Uterus (tissue), 3 donors: ENCODE measurements at regions not wholly inside any gene's neighbourhood (a gene's known extent, or its start where the extent isn't known, plus 50 kb on each side); places are given as distances from the start of the nearest gene placed in this dataset.

Experiments
- DNase-seq, 2 donors: peaks; one replicate each; pipeline ENCODE4 v3.0.0-alpha.2; 2019 to 2020
- H3K27ac ChIP-seq, 2 donors: fragments of 200-600 bp; sonication (generic); 1 replicate in 1 of 2; 2 replicates in 1 of 2; pipeline ENCODE4 v1.5.1; 2016 to 2018
- H3K27me3 ChIP-seq, 2 donors: fragments of 200-600 bp; sonication (generic); one replicate each; pipeline ENCODE4 v1.5.1; 2018 to 2019; ENCODE audit warnings: control low read depth in 1 of 2
- H3K36me3 ChIP-seq, 2 donors: fragments of 200-600 bp; sonication (generic); one replicate each; pipeline ENCODE4 v1.5.1; 2019; ENCODE audit warnings: control low read depth in 1 of 2
- H3K4me1 ChIP-seq, 2 donors: fragments of 200-600 bp; sonication (generic); one replicate each; pipeline ENCODE4 v1.5.1; 2018 to 2019; ENCODE audit warnings: control low read depth in 1 of 2
- H3K4me3 ChIP-seq, 2 donors: fragments of 200-600 bp; sonication (generic); 1 replicate in 1 of 2; 2 replicates in 1 of 2; pipeline ENCODE4 v1.5.1; 2018 to 2019; ENCODE audit warnings: mild to moderate bottlenecking in 1 of 2
- H3K9me3 ChIP-seq, 2 donors: fragments of 200-600 bp; sonication (generic); one replicate each; pipeline ENCODE4 v1.5.1; 2019; ENCODE audit warnings: control low read depth in 1 of 2
- CTCF ChIP-seq, 4 experiments: fragments of 200-600 bp in 2 of 4; fragments of 450-650 bp in 2 of 4; sonication (generic) in 2 of 4; IDR thresholded peaks; one replicate each; pipeline ENCODE4 v1.5.1; 2016 to 2019; ENCODE audit warnings: antibody characterized with exemption in 4 of 4, mild to moderate bottlenecking in 2 of 4, moderate library complexity in 1 of 4
- POLR2A ChIP-seq, 2 donors: fragments of 450-650 bp; IDR thresholded peaks; one replicate each; pipeline ENCODE4 v1.6.1; 2016; ENCODE audit warnings: antibody characterized with exemption in 2 of 2, mild to moderate bottlenecking in 1 of 2, moderate library complexity in 1 of 2
- intact Hi-C: fragments of 100-400 bp; cut with DNase I; formaldehyde crosslinking; loops from one replicate; pipeline ENCODE4 v1.15.1; 2023; ENCODE audit warnings: low total_unique reads
- donor health status: DM: yes; HTN: yes; CAD: no.

DNA sequence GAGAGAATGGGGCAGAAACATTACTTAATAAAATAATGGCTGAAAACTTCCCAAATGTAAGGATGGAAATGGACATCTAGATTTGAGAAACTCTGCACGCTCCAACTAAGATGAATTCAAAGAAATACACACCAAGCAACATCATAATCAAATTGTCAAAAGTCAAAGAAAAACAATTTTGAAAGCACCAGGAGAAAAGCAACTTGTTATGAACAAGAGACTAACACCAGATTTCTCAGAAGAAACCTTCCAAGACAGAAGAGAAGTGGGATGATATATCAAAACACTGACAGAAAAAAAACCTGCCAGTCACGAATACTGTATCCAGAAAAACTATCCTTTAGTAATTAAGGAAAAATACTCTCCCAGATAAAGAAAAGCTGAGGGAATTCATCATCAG, 208.6 kb upstream of the SAMSN1 start:
- no peaks in the 10 kb centered on the region for H3K27me3 ChIP-seq
- no peak overlapping the region for H3K27ac ChIP-seq
- TF ChIP-seq CTCF (IDR thresholded peaks at IDR 0.05) (no peak), POLR2A (IDR thresholded peaks at IDR 0.05) (no peak)
- DNase-seq: no peak
- H3K4me3 ChIP-seq: no peak overlapping the region
- H3K36me3 ChIP-seq: no peaks in the 10 kb centered on the region
- no peaks in the 10 kb centered on the region for H3K9me3 ChIP-seq
- H3K4me1 ChIP-seq: no peaks in the 10 kb centered on the region
- intact Hi-C loops: no loop called here

DNA sequence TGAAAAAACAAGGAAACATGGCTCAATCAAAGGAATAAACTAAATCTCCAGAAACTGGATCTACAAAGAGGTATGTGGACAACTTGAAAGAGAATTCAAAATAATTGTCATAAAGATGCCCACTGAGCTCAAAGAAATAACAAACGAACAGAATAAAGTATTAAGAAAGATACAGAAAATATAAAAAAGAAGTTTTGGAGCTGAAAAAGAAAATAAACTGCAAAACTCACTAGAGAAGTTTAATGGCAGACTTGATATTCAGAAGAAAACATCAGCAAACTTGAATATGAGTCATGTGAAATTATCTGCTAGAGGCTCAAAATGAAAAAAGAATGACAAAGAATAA, 208.1 kb upstream of the SAMSN1 start:
- Histone ChIP-seq H3K27ac (no peak overlapping the region), H3K36me3 (no peaks in the 10 kb centered on the region), H3K4me3 (no peak overlapping the region), H3K9me3 (no peaks in the 10 kb centered on the region), H3K27me3 (no peaks in the 10 kb centered on the region), H3K4me1 (no peaks in the 10 kb centered on the region)
- TF ChIP-seq POLR2A (IDR thresholded peaks at IDR 0.05): no peak
- no peak for TF ChIP-seq CTCF (IDR thresholded peaks at IDR 0.05)
- intact Hi-C loops: no loop called here
- no peak for DNase-seq

DNA sequence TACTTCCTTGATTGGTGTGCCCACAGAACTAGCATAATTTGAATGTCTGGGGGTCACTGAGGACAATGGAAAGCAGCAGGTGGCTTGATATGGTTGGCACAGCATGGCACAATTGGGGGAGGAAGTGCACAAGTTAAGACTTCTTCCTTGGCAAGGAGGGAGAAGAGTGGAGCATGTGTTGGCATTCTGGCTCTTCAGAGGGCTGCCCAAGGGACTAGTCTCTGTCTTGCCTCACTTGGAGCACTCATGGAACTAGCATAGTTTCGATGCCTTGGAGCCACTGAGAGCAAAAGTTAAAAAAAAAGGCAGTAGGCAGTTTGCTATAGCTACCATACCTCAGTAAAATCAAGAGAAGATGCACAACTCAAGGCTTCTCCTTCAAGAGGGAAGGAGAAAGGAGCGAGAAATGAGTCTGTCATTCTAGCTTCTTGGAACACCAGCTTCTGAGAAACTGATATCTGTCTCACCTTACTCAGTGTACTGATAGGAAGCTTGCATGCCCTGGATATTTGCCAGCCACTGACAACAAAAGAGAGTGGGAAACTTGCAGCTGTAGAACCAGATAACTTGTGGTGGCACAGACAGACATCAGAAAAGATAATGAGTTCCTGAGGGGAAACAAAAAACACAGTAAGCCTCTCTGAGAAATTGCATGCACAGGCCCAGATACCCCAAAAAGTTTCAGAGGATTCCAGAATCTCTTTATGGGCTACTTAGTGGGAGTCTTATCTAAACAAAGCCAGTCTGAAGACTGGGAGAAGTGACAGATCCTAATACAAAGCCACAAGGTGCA, 207.5 kb upstream of the SAMSN1 start:
- H3K4me3 ChIP-seq: no peak overlapping the region
- H3K9me3 ChIP-seq: no peaks in the 10 kb centered on the region
- no peaks in the 10 kb centered on the region for H3K36me3 ChIP-seq
- H3K4me1 ChIP-seq: no peaks in the 10 kb centered on the region
- no peak overlapping the region for H3K27ac ChIP-seq
- DNase-seq: no peak
- intact Hi-C loops: no loop called here
- TF ChIP-seq POLR2A (IDR thresholded peaks at IDR 0.05) (no peak), CTCF (IDR thresholded peaks at IDR 0.05) (no peak)
- H3K27me3 ChIP-seq: no peaks in the 10 kb centered on the region

DNA sequence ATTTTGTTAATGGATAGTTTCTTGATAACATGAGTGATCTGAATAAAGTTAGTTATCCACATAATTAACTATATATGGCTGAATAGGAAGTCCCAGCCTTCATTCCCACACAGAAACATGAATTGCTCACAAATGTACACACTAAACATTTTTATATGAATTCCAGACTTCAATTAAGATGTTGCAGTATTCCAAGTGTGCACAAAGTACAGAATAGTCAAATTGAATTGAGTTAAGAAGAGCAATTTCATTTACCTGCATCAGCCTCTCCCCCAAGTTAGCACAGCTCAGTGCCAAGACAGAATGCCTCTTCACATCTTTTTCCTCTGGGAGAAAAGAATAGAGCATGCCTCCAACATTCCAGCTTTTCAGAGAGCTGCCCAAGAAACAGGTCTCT, 207.0 kb upstream of the SAMSN1 start:
- TF ChIP-seq CTCF (IDR thresholded peaks at IDR 0.05) (no peak), POLR2A (IDR thresholded peaks at IDR 0.05) (no peak)
- no peak overlapping the region for H3K27ac ChIP-seq
- no peaks in the 10 kb centered on the region for H3K27me3 ChIP-seq

GRCh38 chr21:14752345-14752909, 206.3 kb upstream of the SAMSN1 start:
- Histone ChIP-seq H3K27ac (no peak overlapping the region), H3K9me3 (no peaks in the 10 kb centered on the region), H3K27me3 (no peaks in the 10 kb centered on the region), H3K4me3 (no peak overlapping the region), H3K36me3 (no peaks in the 10 kb centered on the region), H3K4me1 (no peaks in the 10 kb centered on the region)
- TF ChIP-seq POLR2A (IDR thresholded peaks at IDR 0.05): no peak
- DNase-seq: no peak
- intact Hi-C loops: no loop called here

More for the DNA sequence above, 207.0 kb upstream of the SAMSN1 start:
- H3K9me3 ChIP-seq: no peaks in the 10 kb centered on the region
- H3K4me3 ChIP-seq: no peak overlapping the region
- no peak for DNase-seq
- no peaks in the 10 kb centered on the region for H3K4me1 ChIP-seq
- intact Hi-C loops: no loop called here
- no peaks in the 10 kb centered on the region for H3K36me3 ChIP-seq
